Type B pancreatic cell (in vitro differentiated cells): ENCODE measurements at regions not wholly inside any gene's neighbourhood (a gene's known extent, or its start where the extent isn't known, plus 50 kb on each side); places are given as distances from the start of the nearest gene placed in this dataset.

Experiments used
- DNase-seq: peaks from one replicate; pipeline ENCODE4 v3.0.0; 2021; ENCODE audit warnings: mixed read lengths; ENCODE audit not compliant: unreplicated experiment; ENCODE audit errors: extremely low spot score
- H3K27ac Mint-ChIP-seq: 2 replicates; pipeline ENCODE4 v1.8.0; 2021; ENCODE audit warnings: mild to moderate bottlenecking, mixed read lengths
- H3K27me3 Mint-ChIP-seq: 2 replicates; pipeline ENCODE4 v1.8.0; 2021; ENCODE audit warnings: mixed read lengths
- H3K36me3 Mint-ChIP-seq: 2 replicates; pipeline ENCODE4 v1.8.0; 2021; ENCODE audit warnings: mixed read lengths
- H3K4me1 Mint-ChIP-seq: one replicate; pipeline ENCODE4 v1.8.0; 2021; ENCODE audit warnings: mixed read lengths; ENCODE audit not compliant: unreplicated experiment
- H3K4me3 Mint-ChIP-seq: 2 replicates; pipeline ENCODE4 v1.8.0; 2021; ENCODE audit warnings: mild to moderate bottlenecking, mixed read lengths
- H3K9me3 Mint-ChIP-seq: 2 replicates; pipeline ENCODE4 v1.8.0; 2021; ENCODE audit warnings: mixed read lengths
- TF ChIP-seq, protein P1 (sequence below): fragments of 200-600 bp; sonication (generic); conservative IDR thresholded peaks from 2 replicates; pipeline ENCODE4 v1.5.0; 2021; ENCODE audit warnings: antibody characterized with exemption, mild to moderate bottlenecking

DNA sequence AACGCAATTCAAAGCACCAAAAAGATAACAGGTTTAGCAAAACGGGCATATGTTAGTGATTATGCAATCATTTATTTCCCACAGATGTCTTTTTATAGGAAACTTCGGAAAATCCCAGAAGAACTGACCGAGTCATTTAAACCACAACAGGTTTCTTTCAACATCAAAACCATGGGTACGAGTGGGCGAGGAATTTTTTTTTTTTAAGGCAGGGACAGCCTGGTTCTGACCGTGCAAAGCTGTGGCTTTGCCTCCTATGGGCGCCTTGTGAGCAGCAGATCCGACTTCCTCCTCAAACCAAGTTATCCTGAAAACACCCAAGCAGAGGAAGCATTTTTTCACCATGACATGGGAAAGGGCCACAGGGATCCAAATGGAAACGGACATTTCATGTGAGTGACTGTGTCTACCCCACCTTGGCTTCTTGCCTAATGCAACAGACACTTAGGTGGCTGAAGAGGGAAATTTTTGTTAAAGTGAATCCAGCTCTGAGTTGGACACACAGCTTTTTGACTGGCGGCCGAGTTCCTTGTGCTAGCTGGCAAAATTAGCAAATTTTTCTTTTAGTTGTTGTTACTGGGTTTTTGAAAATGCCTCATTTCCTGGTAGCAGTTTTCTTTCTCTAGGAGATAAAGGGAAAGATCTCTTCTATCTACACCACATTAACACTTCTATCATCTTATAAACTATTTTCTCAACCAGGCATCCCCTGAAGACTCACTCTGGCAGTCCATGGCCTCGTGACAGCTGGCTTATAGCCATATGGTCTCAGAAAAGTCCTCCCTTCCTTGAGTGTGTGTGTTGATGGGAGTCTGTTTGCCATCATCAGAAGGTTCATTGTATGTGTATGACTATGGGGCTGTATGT lies 487.4 kb upstream of the ZEB2 start:
- TF ChIP-seq, protein P1, sequence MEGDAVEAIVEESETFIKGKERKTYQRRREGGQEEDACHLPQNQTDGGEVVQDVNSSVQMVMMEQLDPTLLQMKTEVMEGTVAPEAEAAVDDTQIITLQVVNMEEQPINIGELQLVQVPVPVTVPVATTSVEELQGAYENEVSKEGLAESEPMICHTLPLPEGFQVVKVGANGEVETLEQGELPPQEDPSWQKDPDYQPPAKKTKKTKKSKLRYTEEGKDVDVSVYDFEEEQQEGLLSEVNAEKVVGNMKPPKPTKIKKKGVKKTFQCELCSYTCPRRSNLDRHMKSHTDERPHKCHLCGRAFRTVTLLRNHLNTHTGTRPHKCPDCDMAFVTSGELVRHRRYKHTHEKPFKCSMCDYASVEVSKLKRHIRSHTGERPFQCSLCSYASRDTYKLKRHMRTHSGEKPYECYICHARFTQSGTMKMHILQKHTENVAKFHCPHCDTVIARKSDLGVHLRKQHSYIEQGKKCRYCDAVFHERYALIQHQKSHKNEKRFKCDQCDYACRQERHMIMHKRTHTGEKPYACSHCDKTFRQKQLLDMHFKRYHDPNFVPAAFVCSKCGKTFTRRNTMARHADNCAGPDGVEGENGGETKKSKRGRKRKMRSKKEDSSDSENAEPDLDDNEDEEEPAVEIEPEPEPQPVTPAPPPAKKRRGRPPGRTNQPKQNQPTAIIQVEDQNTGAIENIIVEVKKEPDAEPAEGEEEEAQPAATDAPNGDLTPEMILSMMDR, result no peak
- Mint-ChIP-seq H3K9me3 (no peaks in the 10 kb centered on the region), H3K4me3 (no peak overlapping the region), H3K27ac (no peak overlapping the region), H3K36me3 (no peaks in the 10 kb centered on the region), H3K27me3 (no peaks in the 10 kb centered on the region), H3K4me1 (peaks cover 4% of the 10 kb centered on the region)
- no peak for DNase-seq

DNA sequence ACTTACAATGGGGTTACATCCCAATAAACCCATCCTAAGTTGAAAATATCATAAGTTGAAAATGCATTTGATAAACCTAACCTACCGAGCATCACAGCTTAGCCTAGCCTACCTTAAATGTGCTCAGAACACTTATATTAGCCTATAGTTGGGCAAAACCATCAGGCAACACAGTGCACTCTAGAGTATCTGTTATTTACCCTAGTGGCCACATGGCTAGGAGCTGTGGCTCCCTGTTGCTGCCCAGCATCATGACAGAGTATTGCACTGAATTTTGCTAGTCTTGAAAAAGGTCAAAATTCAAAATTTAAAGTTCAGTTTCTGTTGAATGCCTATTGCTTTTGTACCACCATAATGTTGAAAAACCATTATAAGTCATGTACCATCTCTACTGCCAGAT lies 482.7 kb upstream of the ZEB2 start:
- no peak for DNase-seq
- Mint-ChIP-seq H3K4me3 (no peak overlapping the region), H3K27ac (no peak overlapping the region), H3K27me3 (no peaks in the 10 kb centered on the region), H3K36me3 (no peaks in the 10 kb centered on the region), H3K4me1 (no peaks in the 10 kb centered on the region), H3K9me3 (no peaks in the 10 kb centered on the region)
- TF ChIP-seq, protein P1, result no peak

DNA sequence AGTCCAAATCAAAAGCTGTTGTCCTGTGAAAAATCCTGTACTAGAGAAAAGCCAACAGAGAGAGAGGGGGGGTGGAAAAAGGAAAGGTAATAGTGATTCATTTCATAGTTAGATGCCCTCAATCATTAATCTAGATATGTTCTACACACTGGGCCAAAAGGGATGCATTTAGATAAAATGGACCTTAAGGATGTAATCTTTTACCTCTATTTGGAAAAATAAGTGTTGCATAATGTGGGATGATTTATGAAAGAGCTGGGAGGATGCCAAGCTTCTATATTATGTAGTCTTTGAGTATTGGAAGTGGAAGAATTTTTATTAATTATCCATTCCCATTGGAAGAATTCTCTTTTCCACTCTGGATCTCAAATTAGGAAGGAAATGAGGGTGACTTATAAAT lies 480.5 kb upstream of the ZEB2 start:
- no peak overlapping the region for H3K4me3 Mint-ChIP-seq
- no peaks in the 10 kb centered on the region for H3K9me3 Mint-ChIP-seq
- no peaks in the 10 kb centered on the region for H3K27me3 Mint-ChIP-seq
- H3K4me1 Mint-ChIP-seq, result no peaks in the 10 kb centered on the region
- TF ChIP-seq, protein P1, result no peak
- no peak overlapping the region for H3K27ac Mint-ChIP-seq
- DNase-seq, result no peak
- H3K36me3 Mint-ChIP-seq, result no peaks in the 10 kb centered on the region

DNA sequence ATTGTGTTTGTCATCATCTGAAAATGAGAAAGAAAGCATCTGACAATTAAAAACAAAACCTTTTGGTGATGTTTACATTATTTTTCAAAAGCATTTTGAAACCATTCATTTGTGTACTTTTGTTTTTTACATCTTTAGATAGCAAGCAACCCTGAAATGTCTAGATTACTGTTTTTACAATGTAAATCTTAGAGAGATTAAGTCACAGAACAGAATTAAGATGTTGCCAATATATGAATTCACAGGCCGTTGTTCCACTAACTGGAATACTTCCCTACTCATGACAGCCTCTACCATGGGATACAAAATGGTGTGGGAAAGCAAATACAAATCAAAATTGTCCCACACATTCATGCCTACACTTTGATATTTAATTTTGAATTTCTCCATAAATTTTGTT lies 480.0 kb upstream of the ZEB2 start:
- no peak overlapping the region for H3K4me3 Mint-ChIP-seq
- H3K4me1 Mint-ChIP-seq, result no peaks in the 10 kb centered on the region
- DNase-seq, result no peak
- no peak overlapping the region for H3K27ac Mint-ChIP-seq
- no peaks in the 10 kb centered on the region for H3K27me3 Mint-ChIP-seq
- no peaks in the 10 kb centered on the region for H3K36me3 Mint-ChIP-seq
- no peaks in the 10 kb centered on the region for H3K9me3 Mint-ChIP-seq
- TF ChIP-seq, protein P1, result no peak

DNA sequence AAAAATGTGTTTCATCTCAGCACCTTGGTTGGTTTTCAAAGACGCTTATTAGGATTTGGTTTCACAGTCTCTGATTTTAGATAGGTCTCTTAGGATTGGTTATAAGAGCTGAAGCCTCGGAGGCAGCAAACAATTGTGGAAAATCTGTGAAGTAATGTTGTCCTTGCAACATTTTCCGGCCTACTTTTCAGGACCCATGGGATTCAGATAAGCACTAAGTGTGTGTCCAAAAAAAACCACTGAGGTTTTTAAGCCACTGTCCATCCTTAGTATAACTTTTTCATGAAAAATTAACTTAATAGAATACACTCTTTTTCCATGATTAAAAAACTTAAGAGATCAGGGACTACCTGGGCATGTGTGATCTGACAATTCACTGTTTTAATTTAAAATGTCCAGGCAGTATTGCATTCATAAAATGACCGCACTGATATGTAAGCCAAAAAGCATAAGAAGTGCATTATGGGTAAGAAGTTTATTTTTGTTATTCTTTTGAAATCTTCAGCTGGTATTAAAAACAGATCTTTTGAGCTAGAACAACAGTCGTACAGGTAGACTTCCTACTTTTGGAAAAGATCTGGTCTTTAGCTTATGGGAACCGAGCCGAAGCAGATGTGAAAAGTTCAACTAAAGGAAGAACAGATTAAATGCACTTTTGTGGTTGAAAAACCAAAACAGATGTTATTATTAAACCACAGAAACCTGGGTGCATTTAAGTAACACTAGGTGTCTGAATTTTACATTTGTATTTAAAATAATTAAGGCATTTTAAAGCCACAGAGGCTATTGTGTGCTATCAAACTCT lies 479.4 kb upstream of the ZEB2 start:
- no peaks in the 10 kb centered on the region for H3K36me3 Mint-ChIP-seq
- H3K9me3 Mint-ChIP-seq, result no peaks in the 10 kb centered on the region

More for the DNA sequence above, 479.4 kb upstream of the ZEB2 start:
- no peak for DNase-seq
- Mint-ChIP-seq H3K4me1 (no peaks in the 10 kb centered on the region), H3K27me3 (no peaks in the 10 kb centered on the region), H3K4me3 (no peak overlapping the region), H3K27ac (no peak overlapping the region)
- TF ChIP-seq, protein P1, result no peak
